ENCODE measurements at regions not wholly inside any gene's neighbourhood (a gene's known extent, or its start where the extent isn't known, plus 50 kb on each side); places are given as distances from the start of the nearest gene placed in this dataset.

DNA sequence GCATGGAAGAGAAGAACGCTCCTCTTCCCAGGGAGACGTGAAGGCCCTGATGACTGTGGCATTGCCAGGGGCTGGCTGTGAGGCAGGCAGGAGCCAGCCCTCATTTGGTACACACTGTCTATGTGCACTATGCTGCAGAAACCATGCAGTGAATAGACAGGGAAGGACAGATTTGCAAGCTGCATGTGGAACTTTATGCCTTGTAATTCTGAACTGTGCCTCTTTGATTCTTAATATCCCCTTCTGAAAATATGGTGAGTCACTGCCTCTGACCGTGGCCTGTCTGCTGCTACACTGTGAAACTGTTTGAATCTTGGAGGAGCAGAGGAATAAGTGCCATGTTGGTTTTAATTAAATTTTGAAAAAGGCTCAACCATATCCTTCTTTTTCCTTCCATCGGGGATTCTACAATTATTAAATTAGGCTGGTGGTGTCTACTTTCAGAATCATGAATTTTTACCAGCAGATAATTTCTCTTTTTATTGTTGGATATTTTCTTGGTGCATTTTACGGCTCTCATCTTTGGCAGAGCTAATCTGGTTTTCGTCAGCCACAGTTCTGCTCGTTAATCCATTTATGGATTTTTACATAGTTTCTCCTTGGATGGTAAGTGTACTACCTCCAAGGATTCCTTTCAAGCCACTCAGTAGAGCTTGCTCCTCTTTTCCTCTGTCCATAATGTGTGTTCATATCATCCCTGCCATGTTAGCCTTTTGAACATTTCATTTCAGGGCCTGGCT is 301.0 kb upstream of the SLC35B3 start:
- TF ChIP-seq, protein P1, sequence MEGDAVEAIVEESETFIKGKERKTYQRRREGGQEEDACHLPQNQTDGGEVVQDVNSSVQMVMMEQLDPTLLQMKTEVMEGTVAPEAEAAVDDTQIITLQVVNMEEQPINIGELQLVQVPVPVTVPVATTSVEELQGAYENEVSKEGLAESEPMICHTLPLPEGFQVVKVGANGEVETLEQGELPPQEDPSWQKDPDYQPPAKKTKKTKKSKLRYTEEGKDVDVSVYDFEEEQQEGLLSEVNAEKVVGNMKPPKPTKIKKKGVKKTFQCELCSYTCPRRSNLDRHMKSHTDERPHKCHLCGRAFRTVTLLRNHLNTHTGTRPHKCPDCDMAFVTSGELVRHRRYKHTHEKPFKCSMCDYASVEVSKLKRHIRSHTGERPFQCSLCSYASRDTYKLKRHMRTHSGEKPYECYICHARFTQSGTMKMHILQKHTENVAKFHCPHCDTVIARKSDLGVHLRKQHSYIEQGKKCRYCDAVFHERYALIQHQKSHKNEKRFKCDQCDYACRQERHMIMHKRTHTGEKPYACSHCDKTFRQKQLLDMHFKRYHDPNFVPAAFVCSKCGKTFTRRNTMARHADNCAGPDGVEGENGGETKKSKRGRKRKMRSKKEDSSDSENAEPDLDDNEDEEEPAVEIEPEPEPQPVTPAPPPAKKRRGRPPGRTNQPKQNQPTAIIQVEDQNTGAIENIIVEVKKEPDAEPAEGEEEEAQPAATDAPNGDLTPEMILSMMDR (IDR thresholded peaks at IDR 0.05) = no peak
- no peak for TF ChIP-seq POLR2A (IDR thresholded peaks at IDR 0.05)
